GM18502 (cell line): ENCODE measurements at regions not wholly inside any gene's neighbourhood (a gene's known extent, or its start where the extent isn't known, plus 50 kb on each side); places are given as distances from the start of the nearest gene placed in this dataset.
A peak's percentile ranks its signal among the peaks of the same experiment; 100 is the strongest.
"Not testable (repeated sequence)": the region's sequence is repeated elsewhere in the genome, so short reads cannot be mapped to it uniquely, and the experiment has no call there.

ENCODE experiments used
- ATAC-seq: cut with Tn5 transposase; IDR thresholded peaks from one replicate; pipeline ENCODE4 v1.9.1; 2021; ENCODE audit warnings: mild to moderate bottlenecking; ENCODE audit not compliant: unreplicated experiment, poor library complexity

DNA sequence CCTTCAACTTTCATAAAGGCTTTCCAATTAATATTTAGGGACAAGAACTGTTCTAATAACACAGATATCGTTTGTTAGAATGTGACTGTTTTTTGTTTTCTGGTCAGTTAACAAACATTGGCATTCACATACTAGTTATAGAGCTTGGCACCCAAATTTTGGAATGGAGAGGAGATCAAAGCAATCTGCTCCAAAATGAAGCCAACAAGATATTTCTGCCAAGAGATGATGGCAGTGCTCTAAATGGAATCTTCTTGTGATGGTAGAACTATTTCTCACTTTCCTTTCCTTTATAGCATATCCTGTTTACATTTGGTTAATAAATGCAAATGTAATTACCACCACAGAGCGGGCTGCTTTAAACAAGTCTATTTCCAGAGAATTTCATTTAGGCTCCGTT is 208.3 kb upstream of the RIMS1 start:
- no peak for ATAC-seq

DNA sequence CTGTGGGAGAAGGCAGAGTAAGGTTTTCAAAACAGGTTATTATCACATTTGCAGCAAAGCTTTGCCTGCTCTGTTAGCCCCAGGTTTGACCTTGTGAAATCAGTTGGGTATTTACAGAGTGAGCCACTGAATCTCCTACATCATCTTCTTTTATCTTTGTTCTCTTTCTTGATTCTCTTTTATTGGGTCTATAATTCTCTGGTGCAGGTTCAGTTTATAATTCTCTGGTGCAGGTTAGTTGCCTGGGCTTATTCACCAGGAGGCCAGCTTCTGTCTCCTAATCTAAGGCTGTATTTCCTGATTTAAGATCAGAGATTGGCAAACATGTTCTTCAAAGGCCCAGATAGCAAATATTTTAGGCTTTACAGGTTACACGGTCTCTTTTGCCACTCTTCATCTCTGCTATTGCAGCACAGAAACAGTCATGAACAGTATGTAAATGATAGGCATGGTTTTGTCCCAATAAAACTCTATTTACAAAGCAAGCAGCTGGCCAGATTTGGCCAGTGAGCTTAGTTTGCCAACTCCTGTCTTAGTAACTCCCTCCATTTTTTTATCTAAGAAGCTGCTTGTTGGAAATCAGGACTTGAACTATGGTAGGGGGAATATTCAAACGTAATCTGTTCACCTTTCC is 205.0 kb upstream of the RIMS1 start:
- ATAC-seq = no peak

DNA sequence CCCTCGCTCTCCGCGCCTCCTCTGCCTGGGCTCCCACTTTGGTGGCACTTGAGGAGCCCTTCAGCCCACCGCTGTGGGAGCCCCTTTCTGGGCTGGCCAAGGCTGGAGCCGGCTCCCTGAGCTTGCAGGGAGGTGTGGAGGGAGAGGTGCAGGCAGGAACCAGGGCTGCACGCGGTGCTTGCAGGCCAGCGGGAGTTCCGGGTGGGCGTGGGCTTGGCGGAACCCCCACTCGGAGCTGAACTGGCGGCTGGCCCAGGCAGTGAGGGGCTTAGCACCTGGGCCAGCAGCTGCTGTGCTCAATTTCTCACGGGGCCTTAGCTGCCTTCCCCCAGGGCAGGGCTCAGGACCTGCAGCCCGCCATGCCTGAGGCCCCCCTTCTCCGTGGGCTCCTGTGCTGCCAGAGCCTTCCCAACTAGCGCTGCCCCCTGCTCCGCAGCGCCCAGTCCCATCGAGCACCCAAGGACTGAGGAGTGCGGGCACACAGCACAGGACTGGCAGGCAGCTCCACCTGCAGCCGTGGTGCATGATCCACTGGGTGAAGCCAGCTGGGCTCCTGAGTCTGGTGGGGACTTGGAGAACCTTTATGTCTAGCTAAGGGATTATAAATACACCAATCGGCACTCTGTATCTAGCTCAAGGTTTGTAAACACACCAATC is 200.2 kb upstream of the RIMS1 start:
- ATAC-seq = not testable (repeated sequence)

DNA sequence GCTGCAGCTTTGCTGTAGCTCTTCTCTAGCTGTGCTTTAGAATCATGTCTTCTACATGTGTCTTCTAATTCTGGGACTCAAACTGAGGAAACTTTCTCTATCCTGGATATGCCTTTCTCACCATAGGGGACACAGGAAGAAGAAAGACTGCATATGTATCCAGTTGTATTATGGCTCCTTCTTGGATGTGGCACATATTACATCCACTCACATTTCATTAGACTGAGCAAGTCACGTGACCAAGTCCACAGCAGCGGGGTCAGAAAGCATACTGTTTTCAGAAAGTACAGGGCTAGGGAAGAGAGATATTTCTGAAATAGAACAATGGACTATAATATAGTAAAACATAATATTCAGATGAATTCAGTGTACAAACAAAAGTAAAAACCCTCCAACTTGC is 187.6 kb upstream of the RIMS1 start:
- no peak for ATAC-seq

DNA sequence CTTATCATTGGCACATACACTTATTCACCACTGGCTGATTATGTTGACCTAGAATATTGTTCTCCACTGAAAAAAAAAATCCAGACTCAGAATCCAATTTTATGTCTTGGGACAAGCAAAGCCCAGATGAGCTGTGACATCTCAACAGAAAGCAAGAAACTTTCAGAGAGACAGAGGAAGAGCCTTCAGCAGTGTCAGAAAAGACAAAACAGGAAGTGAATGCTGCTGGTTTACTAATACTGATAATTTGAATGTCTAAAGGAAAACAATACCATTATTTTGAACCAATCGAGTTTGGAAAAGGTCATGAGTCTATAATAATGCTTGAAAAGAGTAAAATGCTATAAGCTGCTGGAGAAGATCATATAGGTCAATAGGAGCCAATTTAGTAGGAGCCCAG is 179.8 kb upstream of the RIMS1 start:
- peak; percentile 79 for ATAC-seq

DNA sequence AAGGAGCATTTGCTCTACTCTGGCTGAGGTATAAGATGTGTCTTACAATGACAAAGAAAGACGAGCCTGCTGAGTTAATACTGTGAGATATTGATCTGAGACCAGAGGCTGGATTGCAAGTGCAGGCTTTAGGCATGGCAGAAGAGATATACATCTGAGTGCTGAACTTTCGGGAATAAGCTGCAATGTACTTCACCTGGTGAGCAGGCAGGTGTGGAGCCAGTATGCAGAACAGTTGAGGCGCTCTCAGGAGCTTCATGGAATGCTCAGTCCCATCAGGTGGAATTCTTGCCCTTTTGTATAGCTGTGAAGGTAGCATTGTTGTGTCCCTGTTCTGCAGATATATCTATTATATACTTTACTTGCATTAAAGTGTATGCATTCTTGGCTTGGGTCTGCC is 179.3 kb upstream of the RIMS1 start:
- peak; percentile 19 for ATAC-seq

DNA sequence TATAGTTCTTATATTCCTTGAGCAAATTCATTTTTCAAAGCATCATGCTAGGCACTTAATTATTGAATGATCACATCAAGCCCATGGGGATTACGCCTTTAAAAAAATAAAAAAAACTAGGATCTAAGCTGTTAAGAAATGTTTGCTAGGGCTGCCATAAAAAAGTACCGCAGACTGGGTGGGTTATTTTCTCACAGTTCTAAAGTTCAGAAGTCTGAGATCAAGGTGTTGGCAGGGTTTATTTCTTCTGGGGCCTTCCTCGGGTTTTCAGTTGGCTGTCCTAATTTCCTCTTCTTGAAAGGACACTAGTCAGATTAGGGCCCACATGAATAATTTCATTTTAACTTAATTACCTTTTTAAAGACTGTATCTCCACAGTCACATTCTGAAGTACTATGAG is 165.6 kb upstream of the RIMS1 start:
- no peak for ATAC-seq

DNA sequence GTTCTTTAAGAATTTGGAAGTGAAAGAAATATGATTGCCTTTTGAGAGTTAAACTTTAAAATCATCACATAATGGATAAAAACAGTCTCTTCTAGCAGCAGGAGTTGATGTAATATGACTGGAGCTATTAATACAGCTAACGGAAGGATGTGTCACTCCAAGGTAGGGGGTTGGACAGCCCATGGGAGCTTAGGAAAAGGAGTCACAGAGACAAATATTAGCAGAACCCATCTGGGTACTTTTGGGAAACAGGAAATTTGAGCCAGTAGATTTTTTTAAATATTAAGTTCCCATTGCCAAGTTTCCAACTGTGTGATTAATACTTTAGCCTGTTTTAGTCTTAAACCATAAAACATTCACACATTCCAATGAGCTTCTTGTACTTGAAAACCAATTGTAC is 164.7 kb upstream of the RIMS1 start:
- ATAC-seq = no peak

DNA sequence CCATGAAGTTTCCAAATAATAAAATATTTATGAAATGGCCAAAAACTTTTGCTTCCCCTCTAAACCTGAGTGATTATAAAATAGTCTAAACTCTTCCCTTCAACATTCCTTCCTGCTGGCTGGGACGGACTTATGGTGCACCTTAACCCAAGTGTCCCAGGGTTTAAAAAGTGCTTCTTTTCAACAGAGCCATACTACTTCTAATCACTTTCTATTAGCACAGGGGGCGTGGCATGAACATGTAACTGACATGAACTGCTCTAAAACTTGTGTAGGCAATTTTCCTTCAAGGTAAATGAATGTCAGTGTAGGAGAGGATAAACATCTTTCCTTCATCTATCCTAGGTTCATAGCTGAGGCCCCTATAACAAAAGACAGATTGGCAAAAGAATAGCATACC is 163.6 kb upstream of the RIMS1 start:
- ATAC-seq = no peak

DNA sequence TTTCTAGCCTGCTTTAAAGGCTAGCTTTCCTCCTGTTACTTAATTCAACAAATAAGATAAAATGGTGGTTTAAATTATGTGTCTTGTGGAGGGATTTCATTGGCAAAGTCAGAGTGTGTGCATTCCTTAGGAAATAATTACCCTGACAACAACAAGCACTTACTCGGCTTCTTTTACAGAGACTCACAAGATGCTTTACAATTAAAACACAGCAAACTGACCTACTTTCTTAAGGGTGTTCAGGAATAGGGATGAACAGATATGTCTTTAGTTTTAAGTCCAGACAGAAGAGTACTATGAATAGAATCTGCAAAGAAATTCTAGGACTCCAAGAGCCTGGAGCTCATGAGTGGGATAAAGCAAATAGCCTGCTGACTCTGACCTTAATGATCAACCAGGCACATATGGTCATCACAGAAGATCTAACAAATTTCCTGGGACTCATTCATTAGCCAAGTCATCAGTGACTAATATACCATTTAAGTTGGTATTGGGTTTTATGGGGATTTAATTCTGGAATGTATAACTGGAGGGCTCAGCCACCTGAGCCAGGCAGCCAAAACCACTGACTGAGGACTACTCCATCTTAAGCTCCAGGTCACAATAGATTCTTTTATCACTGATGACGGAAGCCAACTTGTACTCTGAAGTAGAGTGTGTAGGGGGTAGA is 161.8 kb upstream of the RIMS1 start:
- ATAC-seq = no peak

DNA sequence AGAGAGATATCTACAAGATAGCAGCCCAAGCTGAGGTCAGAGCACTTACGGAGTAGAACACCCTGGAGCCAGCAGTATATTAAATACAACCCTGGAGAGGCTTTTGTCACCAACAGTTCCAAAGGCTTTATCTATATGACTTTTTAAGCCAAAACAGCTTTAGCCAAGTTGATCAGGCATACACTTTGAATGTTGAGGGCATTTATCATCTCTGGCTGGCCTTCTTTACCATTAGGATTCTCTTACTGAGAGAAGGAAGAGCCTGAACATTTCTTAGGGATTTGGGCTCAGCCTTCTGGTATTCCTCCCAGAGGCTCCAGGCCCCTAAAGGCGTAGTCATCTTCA is 161.3 kb upstream of the RIMS1 start:
- no peak for ATAC-seq

DNA sequence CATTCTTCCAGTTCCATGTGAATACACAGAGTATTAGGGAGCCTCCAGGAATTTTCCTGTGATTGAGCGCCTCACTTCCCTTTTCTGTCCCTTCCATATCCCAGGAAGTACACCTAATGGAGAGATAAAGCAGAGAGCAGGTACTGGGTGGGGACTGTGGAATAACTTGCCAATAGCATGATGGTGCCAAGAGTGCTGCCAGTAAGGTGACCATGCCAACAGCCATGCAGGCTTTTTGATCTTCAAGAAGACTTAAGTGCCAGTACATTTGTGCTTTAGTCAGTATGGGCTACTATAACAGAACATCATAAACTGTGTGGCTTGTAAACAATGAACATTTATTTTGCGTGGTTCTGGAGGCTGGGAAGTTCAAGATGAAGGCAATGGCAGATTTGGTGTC is 160.2 kb upstream of the RIMS1 start:
- no peak for ATAC-seq

DNA sequence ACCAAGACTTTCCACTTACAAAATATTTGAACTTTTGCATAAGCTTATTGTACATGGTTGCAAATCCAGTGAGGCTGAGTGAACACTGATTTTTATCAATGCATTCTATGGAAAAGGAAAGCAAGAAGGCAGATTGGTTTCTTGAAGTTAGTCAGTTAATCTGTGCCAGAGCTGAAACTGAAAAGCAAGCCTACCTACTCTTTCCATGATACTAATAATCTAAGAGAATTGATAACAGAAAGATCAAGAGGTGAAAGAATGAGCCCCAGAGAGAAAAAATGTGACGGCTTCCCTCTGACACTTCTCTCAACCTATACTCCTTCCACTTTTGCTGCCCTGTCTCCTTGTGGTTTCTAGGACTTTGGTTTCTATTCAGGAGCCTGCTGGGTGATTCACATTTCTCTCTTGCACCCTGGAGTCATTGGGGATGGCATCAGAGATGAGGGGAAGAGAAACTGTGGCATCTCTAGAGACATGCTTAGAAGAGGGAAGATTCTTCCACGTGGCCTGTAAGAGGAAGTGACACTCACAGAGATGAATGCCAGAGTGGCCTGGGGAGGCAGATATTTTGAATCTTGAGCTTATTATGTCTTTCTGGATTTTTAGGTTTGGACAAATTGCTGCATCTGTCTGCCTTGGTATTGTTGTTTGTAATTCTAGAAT is 158.6 kb upstream of the RIMS1 start:
- peak; percentile 89 for ATAC-seq

DNA sequence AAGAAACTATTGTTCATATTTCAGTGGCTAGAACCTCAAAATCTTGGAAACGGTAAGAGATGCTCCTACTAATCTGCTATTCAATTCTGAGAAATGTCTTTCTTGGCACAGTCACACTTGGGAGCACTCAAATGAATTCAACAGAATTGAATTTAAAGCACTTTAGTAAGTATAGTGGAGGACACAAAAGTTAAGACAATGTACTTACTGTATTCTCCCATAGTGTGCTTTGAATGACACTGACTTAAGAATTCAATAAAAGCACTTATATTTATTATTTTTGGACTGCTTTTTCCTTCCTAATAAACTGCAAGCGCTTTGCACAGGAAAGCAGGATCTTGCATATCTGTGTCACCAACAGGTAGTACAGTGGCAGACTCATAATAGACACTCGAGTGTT is 156.1 kb upstream of the RIMS1 start:
- ATAC-seq = no peak

DNA sequence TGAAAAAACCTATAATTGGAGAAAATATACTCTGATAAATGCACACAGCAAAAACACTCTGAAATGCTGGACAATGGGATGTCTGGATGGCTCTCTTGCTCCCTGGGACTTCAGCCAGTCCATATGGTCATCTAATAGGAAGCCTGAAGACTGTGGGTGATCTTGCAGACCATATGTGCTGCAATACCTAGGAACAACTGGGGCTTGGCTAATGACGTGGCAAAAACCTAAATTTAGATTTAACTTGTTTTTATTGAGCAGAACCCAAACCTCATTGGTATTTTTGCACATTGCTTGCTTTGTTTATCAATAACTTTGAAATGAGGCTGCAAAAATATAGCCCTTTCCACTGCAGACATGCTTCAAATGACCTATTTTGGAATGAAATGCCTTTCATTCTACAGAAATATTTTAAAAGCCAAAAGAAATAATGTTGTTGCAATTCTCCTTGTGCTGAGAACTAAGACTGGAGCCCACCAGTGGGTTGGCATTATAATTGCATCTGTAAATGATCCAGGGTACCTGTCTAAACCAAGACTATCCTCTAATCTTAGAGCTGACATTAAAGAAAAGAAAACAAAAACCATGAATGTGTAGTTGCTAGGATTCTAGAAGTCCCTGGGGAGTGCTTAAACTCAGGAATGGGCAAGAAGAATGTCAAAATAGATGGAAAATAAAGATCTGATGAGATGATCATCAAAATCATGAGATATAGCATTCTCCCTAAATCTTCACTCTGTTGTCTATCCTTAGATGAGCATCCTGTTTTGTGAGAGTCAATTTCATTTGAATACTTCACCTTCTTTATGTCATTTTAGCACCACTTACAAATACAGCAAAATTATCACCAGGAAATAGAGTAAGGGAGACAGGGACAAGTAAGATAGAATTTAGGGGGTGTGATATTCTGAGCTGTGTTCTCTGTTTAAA is 152.1 kb upstream of the RIMS1 start:
- no peak for ATAC-seq

DNA sequence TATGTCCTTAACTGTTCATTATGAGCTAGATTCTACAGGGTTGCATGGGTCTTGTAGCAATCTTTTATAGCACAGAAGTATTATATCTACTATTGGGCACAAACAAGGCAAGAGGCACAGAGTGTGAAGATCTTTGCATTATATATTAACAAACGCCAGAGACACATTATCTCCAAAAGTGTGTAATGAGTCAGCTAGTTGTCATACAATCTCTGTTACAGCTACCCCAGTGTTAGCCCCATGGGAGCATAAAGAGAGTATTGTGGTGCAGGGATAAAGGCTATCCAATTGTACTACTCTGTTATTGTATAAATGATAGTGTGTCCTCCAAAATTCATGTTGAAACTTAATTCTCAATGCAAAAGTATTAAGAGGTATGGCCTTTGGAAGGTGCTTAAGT is 148.4 kb upstream of the RIMS1 start:
- no peak for ATAC-seq

DNA sequence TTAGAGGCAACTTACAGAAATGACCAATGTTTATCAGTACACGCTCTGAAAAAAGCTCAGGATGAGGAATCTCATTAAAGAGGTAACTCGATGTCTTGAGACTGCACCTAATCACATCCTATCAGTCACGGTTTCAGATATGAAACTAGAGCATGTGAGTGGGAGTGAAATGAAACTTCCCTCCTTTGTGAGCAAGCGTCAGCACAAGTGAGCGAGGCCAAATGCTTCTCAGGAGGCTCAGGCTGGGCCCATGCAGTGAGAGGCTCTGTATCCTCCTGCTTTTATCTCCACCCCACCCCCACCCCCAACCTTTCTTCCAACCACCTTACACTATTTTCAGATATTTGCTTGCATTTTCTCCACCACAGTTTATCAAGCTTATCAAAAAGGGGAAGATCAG is 140.8 kb upstream of the RIMS1 start:
- ATAC-seq = no peak

DNA sequence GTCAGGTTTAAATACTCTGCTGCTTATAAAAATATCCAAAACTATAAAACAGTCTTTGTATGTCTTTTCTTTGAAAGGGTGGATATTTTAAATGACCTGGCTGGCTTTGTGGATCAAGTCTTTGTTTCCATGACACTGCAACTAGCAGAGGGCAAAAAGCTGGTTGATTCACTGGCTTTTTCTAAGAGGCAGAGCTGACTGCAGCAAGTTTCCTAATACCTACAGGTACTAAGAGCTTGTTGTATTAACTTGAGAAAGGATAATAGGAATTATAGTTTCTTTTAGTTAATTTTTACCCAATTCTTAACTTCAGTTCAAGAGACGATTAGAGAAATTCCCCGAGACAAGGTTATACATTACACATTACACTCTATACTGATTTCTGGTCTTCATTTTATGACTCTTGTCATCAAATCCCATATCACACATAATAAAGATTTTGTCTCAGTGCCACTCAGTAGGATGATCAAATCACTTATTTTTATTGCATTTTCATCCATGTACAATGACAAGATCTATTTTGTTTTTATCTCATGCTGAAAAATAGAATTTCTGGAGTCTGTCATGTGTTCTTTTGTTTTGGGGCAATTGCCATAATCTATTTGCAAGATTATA is 120.1 kb upstream of the RIMS1 start:
- ATAC-seq = no peak

DNA sequence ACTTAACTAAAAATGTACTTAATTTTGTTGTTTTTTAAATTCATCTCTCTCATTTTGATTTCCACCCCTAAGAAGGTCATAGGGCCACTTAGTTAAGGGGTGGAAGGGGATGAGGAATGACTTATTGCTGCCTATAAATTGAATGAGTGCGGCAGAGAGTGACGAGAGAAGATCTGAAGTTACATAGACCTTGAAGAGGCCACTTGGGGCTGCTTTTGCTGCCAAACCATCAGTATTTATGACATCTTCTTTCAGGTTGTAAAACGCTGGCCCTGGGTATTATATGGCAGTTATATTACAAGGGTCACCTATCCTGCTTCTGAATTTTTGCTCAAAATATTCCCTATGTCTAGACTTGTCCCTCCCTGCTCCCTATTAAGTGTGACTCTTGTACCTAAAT is 119.6 kb upstream of the RIMS1 start:
- ATAC-seq = no peak

DNA sequence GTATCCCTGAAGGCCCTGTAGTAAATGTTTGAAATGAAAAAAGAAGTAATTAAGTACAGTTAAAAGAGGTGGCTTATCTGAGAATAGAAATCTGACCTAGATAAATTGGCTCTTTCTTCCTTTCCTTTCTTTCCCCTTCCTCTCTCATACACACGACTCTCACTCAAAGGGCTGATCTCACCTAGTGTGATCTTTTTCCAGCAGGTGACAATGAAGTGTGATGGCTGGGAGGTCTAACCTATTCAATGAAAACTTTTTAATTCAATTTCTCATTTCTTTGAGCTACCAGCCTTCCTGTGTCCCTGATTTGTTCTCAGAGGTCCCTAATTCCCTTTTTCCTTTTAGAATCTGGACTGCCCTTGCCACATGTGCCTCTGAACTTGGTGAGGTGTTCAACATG is 118.0 kb upstream of the RIMS1 start:
- ATAC-seq = no peak
